ENCODE measurements at regions not wholly inside any gene's neighbourhood (a gene's known extent, or its start where the extent isn't known, plus 50 kb on each side); places are given as distances from the start of the nearest gene placed in this dataset.
"Not testable (repeated sequence)": the region's sequence is repeated elsewhere in the genome, so short reads cannot be mapped to it uniquely, and the experiment has no call there.

DNA sequence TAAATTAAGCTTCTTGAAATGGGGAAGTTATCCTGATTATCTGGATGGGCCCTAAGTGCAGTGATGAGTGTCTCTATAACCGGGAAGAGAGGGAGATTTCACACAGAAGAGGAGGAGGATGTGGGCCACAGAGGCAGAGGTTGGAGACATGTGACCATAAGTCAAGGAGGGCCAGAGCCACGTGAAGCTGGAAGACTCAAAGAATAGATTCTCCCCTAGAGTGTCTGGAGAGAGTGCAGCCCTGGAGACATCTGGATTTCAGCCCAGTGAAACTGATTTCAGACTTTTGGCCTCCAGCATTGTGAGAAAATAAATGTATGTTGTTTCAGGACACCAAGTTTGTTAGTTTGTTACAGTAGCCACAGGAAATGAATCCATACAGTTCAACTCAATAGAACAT lies 442.9 kb downstream of the NTRK2 start:
- no peak for DNase-seq (ENCODE audit: extremely low read depth, low read depth, low spot score)

DNA sequence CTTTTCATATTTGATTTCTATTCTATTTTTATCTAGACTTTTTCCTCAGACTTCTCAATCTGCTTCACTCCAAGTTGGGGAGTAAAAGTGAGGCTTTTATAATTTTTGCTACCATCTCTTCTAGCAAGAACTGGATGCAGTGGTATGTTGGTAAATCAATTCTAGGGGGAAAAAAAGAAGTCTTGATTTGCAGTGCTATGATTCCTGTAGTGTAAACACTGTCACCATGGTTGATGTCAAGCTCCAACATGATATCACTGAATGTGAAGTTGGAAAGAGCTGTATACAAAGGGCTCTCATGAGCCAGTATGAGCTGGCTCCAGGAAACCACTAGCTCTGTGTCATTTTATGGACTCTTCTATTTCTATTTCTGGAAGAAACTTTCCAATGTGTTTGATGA lies 439.2 kb downstream of the NTRK2 start:
- no peak for DNase-seq (ENCODE audit: extremely low read depth, low read depth, low spot score)

DNA sequence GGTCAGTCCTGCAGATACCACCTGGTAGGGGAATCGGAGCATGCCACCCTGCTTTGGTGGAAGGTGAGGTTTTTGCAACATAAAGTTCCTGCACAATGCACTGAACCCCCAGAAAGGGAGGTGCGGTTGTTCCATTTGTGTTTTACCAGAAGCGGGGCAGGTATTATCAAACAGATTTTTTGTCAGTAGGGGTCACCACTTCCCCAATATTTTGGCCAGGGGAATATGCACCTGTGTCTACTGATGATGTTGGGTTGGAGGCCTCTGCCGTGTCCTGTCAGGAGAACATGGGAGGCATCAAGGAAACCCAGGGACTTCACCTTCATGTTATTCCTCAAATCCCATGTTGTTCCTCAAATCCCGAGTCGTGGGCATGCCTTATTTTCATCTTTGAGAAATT lies 438.7 kb downstream of the NTRK2 start:
- DNase-seq (ENCODE audit: extremely low read depth, low read depth, low spot score) = no peak

DNA sequence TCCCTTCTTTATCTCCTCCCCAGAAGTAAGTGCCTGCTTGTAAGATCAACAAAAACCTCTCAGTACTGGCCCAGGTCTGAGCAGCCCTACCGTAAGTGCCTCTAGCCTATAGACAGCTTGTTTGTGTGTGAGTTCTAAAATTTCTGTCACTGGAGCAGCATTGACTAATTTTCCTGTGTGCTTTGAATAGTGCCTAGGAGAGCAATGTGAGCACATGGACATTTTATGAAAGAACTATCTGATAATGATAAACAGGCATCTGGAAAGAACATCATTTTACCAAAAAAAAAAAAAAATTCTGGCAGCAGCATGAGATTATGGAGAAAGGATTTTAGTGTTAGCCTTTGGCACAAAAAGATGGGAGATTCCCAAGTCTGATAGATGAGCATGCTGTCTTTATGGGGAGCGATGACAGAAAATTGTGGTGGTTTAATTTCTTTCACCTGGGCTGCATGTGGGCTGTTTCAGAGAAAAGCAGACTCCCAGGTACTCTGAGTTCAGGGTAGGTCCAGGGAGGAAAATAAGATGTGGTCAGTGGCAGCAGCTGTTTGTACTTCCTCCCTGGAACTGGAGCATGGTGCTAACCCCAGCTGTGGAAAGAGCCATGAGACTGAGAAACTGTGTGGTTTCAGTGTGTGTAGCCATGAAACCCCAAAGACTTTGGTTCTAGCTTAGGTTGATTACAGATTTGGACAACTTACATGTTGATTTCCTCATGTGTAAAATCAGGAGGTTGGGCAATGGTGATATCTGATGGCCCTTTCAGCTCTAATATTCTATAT lies 419.9 kb downstream of the NTRK2 start:
- no peak for DNase-seq (ENCODE audit: extremely low read depth, low read depth, low spot score)

DNA sequence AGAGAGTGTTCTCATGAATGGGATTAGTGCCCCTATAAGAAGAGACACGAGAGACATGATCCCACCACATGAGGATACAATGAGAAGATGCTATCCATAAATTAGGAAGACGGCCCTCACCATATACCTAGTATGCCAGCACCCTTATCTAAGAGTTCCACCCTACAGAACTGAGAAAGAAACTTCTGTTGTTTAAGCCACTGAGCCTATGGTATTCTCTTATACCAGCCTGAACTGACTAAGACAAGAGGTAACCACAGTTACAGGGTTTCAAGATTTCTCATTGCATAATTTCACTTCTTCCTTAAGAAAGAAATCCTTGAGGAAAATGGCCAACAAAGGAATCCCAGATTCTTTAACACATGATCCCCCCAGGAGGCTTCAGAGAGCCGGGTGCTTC lies 412.4 kb downstream of the NTRK2 start:
- DNase-seq (ENCODE audit: extremely low read depth, low read depth, low spot score) = no peak

DNA sequence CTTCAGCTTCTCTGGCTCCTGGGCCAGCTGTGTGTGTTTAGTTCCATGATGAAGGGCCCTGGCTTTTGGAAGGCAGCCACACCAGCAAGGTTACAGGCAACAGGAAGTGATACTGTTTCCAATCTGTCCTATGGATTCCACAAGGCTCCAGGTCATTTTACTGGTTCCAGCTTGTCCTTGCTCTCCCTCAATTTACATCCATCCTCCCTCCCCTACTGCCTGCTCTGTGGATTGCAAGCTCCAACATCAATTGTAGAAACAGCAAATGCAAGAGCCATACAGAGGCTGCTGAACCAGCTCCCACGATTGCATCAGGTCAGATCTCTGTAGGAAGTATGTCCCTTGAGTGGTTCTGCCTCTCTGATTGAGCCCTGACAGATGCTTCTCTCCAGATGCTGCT lies 409.8 kb downstream of the NTRK2 start:
- DNase-seq (ENCODE audit: extremely low read depth, low read depth, low spot score) = no peak

DNA sequence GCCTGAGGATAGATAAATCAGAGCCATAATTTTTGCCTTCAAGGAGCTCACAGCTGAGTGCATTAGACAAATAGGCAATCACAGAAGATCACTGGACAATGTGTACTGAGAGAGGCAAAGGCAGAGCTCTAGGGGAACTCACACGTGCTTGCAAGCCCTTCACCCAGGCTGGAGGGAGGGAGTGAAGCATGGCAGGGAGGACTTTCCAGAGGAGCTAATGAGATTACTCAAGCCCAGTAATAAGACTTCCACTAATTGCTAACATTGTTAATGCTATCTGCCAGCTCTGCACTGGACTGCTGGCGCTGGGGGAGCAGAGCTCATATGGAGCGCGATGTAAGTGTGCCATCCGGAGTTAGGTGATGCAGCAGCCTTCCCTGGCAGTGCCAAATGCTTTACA lies 408.4 kb downstream of the NTRK2 start:
- DNase-seq (ENCODE audit: extremely low read depth, low read depth, low spot score) = no peak

DNA sequence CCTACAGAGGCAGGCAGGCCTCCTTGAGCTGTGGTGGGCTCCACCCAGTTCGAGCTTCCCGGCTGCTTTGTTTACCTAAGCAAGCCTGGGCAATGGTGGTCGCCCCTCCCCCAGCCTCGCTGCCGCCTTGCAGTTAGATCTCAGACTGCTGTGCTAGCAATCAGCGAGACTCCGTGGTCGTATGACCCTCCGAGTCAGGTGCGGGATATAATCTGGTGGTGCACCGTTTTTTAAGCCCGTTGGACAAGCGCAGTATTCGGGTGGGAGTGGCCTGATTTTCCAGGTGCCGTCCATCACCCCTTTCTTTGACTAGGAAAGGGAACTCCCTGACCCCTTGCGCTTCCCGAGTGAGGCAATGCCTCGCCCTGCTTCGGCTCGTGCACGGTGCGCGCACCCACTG lies 407.6 kb downstream of the NTRK2 start:
- DNase-seq (ENCODE audit: extremely low read depth, low read depth, low spot score) = not testable (repeated sequence)
